ENCODE measurements at regions not wholly inside any gene's neighbourhood (a gene's known extent, or its start where the extent isn't known, plus 50 kb on each side); places are given as distances from the start of the nearest gene placed in this dataset.

GRCh38 chr5:6831678-6832671 lies 118.7 kb downstream of the TENT4A start:
- DNase-seq (ENCODE audit: low spot score), result no peak

- no peak for DNase-seq (ENCODE audit: low spot score)
Observed at GRCh38 chr5:6832994-6833393, 119.8 kb downstream of the TENT4A start.

- DNase-seq (ENCODE audit: low spot score), result no peak
Observed at GRCh38 chr5:6833406-6833805, 120.2 kb downstream of the TENT4A start.

- DNase-seq (ENCODE audit: low spot score), result no peak
Observed at GRCh38 chr5:6837095-6837494, 123.9 kb downstream of the TENT4A start.

- DNase-seq (ENCODE audit: low spot score), result no peak
Observed at GRCh38 chr5:6837519-6838110, 124.4 kb downstream of the TENT4A start.

- no peak for DNase-seq (ENCODE audit: low spot score)
Observed at GRCh38 chr5:6838736-6839135, 125.5 kb downstream of the TENT4A start.

- DNase-seq (ENCODE audit: low spot score), result no peak
Observed at GRCh38 chr5:6840136-6840793, 127.0 kb downstream of the TENT4A start.

- no peak for DNase-seq (ENCODE audit: low spot score)
Observed at GRCh38 chr5:6843335-6843734, 130.1 kb downstream of the TENT4A start.

GRCh38 chr5:6843821-6844220 lies 130.6 kb downstream of the TENT4A start:
- no peak for DNase-seq (ENCODE audit: low spot score)

GRCh38 chr5:6845856-6846255 lies 132.6 kb downstream of the TENT4A start:
- DNase-seq (ENCODE audit: low spot score), result no peak

GRCh38 chr5:6847870-6848269 lies 134.6 kb downstream of the TENT4A start:
- DNase-seq (ENCODE audit: low spot score), result peak; percentile 5

- no peak for DNase-seq (ENCODE audit: low spot score)
Observed at GRCh38 chr5:6849316-6850105, 136.3 kb downstream of the TENT4A start.

- DNase-seq (ENCODE audit: low spot score), result no peak
Observed at GRCh38 chr5:6850106-6850432, 136.8 kb downstream of the TENT4A start.

- DNase-seq (ENCODE audit: low spot score), result no peak
Observed at GRCh38 chr5:6856653-6857052, 143.4 kb downstream of the TENT4A start.

GRCh38 chr5:6858419-6858818 lies 145.2 kb downstream of the TENT4A start:
- no peak for DNase-seq (ENCODE audit: low spot score)

- DNase-seq (ENCODE audit: low spot score), result no peak
Observed at GRCh38 chr5:6859023-6859422, 145.8 kb downstream of the TENT4A start.

- DNase-seq (ENCODE audit: low spot score), result no peak
Observed at GRCh38 chr5:6859951-6860638, 146.9 kb downstream of the TENT4A start.

- no peak for DNase-seq (ENCODE audit: low spot score)
Observed at GRCh38 chr5:6861036-6861435, 147.8 kb downstream of the TENT4A start.

GRCh38 chr5:6861667-6862066 lies 148.4 kb downstream of the TENT4A start:
- DNase-seq (ENCODE audit: low spot score), result no peak

- no peak for DNase-seq (ENCODE audit: low spot score)
Observed at GRCh38 chr5:6862306-6862705, 149.1 kb downstream of the TENT4A start.

GRCh38 chr5:6867712-6868111 lies 154.5 kb downstream of the TENT4A start:
- DNase-seq (ENCODE audit: low spot score), result no peak

- DNase-seq (ENCODE audit: low spot score), result no peak
Observed at GRCh38 chr5:6868171-6868570, 154.9 kb downstream of the TENT4A start.

Data from CD4-positive, alpha-beta T cell treated with Interleukin-2 at 100 ng/mL for 4 hours (primary cell).